ENCODE measurements at regions not wholly inside any gene's neighbourhood (a gene's known extent, or its start where the extent isn't known, plus 50 kb on each side); places are given as distances from the start of the nearest gene placed in this dataset.
A peak's percentile ranks its signal among the peaks of the same experiment; 100 is the strongest.

- no peak for DNase-seq (ENCODE audit: low read depth)
- H3K4me3 ChIP-seq (replicated peaks; ENCODE audit: low read depth, low read length): no peak overlapping the region
- TF ChIP-seq CTCF (IDR thresholded peaks at IDR 0.05; ENCODE audit: low read length, missing control alignments): no peak
Observed at GRCh38 chr4:180937083-180937482, 1306.1 kb upstream of the TENM3 start.

GRCh38 chr4:180940680-180941079 lies 1302.5 kb upstream of the TENM3 start:
- DNase-seq (ENCODE audit: low read depth): no peak
- no peak overlapping the region for H3K4me3 ChIP-seq (replicated peaks; ENCODE audit: low read depth, low read length)
- no peak for TF ChIP-seq CTCF (IDR thresholded peaks at IDR 0.05; ENCODE audit: low read length, missing control alignments)

GRCh38 chr4:180942367-180942916 lies 1300.8 kb upstream of the TENM3 start:
- DNase-seq (ENCODE audit: low read depth): no peak

GRCh38 chr4:180946188-180946587 lies 1297.0 kb upstream of the TENM3 start:
- DNase-seq (ENCODE audit: low read depth): no peak
- TF ChIP-seq CTCF (IDR thresholded peaks at IDR 0.05; ENCODE audit: low read length, missing control alignments): no peak
- no peak overlapping the region for H3K4me3 ChIP-seq (replicated peaks; ENCODE audit: low read depth, low read length)

More at GRCh38 chr4:180942367-180942916, 1300.8 kb upstream of the TENM3 start:
- H3K4me3 ChIP-seq (replicated peaks; ENCODE audit: low read depth, low read length): no peak overlapping the region
- TF ChIP-seq CTCF (IDR thresholded peaks at IDR 0.05; ENCODE audit: low read length, missing control alignments): no peak

- no peak for TF ChIP-seq CTCF (IDR thresholded peaks at IDR 0.05; ENCODE audit: low read length, missing control alignments)
- peak; percentile 1 for DNase-seq (ENCODE audit: low read depth)
- no peak overlapping the region for H3K4me3 ChIP-seq (replicated peaks; ENCODE audit: low read depth, low read length)
Observed at GRCh38 chr4:180947425-180947824, 1295.8 kb upstream of the TENM3 start.

GRCh38 chr4:180949424-180950213 lies 1293.6 kb upstream of the TENM3 start:
- H3K4me3 ChIP-seq (replicated peaks; ENCODE audit: low read depth, low read length): no peak overlapping the region
- no peak for DNase-seq (ENCODE audit: low read depth)
- no peak for TF ChIP-seq CTCF (IDR thresholded peaks at IDR 0.05; ENCODE audit: low read length, missing control alignments)

- H3K4me3 ChIP-seq (replicated peaks; ENCODE audit: low read depth, low read length): no peak overlapping the region
- DNase-seq (ENCODE audit: low read depth): no peak
- no peak for TF ChIP-seq CTCF (IDR thresholded peaks at IDR 0.05; ENCODE audit: low read length, missing control alignments)
Observed at GRCh38 chr4:180950377-180950776, 1292.8 kb upstream of the TENM3 start.
